ENCODE measurements at regions not wholly inside any gene's neighbourhood (a gene's known extent, or its start where the extent isn't known, plus 50 kb on each side); places are given as distances from the start of the nearest gene placed in this dataset.

DNA sequence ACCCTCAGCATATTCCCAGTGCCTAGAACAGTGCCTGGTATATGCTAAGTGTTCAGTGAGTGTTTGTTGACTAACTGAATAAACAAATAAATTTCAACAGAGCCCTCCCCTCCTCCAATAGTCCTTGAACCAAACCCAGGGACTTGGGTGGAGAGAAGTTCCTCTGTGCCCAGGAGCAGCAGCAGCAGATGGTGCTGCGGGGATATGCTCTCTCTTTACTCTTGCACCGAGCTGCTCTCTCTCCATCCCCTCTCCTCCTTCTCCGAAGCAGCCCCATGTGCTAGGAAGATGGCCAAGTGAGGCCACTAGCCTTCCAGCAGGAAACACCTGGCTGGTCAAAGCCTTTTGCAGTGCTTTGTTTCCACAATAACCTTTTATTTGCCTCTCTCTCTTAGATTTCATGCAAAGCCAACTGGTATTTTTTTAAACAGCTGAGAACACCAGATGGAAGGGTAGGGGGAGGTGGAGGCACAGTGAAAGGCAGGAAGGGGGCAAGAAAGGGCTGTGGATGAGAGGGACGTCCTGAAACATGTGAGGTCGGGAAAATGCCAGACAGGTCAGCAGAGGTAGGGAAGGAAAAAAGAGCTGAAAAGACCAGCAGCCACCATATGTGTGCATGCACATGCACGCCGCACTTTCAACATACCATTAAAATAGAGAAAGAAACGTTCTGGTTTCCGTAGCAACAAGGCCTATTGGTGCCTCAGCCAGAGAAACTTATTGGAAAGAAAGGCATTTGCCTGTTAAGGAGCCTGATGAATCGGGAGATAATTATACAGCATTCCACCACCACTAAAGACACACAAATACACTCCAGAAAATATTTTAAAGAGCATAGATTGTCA lies 78.9 kb downstream of the EMP1 start:
- CTCF ChIA-PET = interaction anchor here (0.7 to 7.2 kb wide), 4 partner anchors 9 to 260 kb away, joined by 3 to 66 read pairs (median 3); no protein-coding TSS in a partner anchor
- no peak overlapping the region for H2AFZ ChIP-seq (ENCODE audit: low read depth)
- no peaks in the 10 kb centered on the region for H3K79me2 ChIP-seq (ENCODE audit: insufficient read depth)
- H3K9me2 ChIP-seq = no peaks in the 10 kb centered on the region
- no peak overlapping the region for H3K27ac ChIP-seq (ENCODE audit: low read depth in 2 of 2, low read length in 1 of 2)
- POLR2A ChIA-PET = no interaction called here
- peaks cover 66% of the 10 kb centered on the region; the same call in 1 of the 2 replicates for H3K27me3 ChIP-seq (ENCODE audit: insufficient read depth)
- H3K4me2 ChIP-seq = no peak overlapping the region
- H4K20me1 ChIP-seq (ENCODE audit: insufficient read depth) = no peaks in the 10 kb centered on the region
- H3F3A ChIP-seq (replicated peaks; ENCODE audit: insufficient read depth) = no peaks in the 10 kb centered on the region
- no peak for DNase-seq
- no peaks in the 10 kb centered on the region for H3K9me3 ChIP-seq
- WGBS (ENCODE audit: low lambda C conversion rate) = 37% methylated on average over 10 of the region's 10 CpGs
- no peak overlapping the region for H3K9ac ChIP-seq
- H3K4me3 ChIP-seq (ENCODE audit: low read depth in 2 of 2, low read length in 1 of 2) = no peak overlapping the region
- peaks cover 0 to 4% of the 10 kb centered on the region in 2 experiments; a peak in 1 of 4 replicates for H3K4me1 ChIP-seq (ENCODE audit: control insufficient read depth in 1 of 2, insufficient read depth in 2 of 2, low read depth in 1 of 2, low read length in 1 of 2)
- TF ChIP-seq YY1 (IDR thresholded peaks at IDR 0.05; ENCODE audit: low read depth) (no peak), RFX5 (IDR thresholded peaks at IDR 0.05; ENCODE audit: low read length) (no peak), FOXJ3 (CRISPR knock-in tag; IDR thresholded peaks at IDR 0.05) (no peak), MEF2A (IDR thresholded peaks at IDR 0.05; ENCODE audit: borderline replicate concordance, low read depth) (no peak), RCOR1 (IDR thresholded peaks at IDR 0.05; ENCODE audit: low read length) (no peak), EP300 (IDR thresholded peaks at IDR 0.05; ENCODE audit: borderline replicate concordance in 1 of 2, low read depth in 1 of 2, low read length in 1 of 2) (no peak), FOSL2 (IDR thresholded peaks at IDR 0.05; ENCODE audit: borderline replicate concordance, low read depth) (no peak), TCF12 (IDR thresholded peaks at IDR 0.05) (no peak), REST (IDR thresholded peaks at IDR 0.05; ENCODE audit: low read depth, low read length) (no peak), CHD2 (IDR thresholded peaks at IDR 0.05; ENCODE audit: low read length, partially characterized antibody) (no peak), POLR2AphosphoS5 (IDR thresholded peaks at IDR 0.05; ENCODE audit: low read depth, low read length) (no peak), NRF1 (IDR thresholded peaks at IDR 0.05; ENCODE audit: low read depth, low read length) (no peak), GABPA (IDR thresholded peaks at IDR 0.05; ENCODE audit: low read depth) (no peak), NFIC (IDR thresholded peaks at IDR 0.05; ENCODE audit: borderline replicate concordance) (no peak)
- TF ChIP-seq, protein P1, sequence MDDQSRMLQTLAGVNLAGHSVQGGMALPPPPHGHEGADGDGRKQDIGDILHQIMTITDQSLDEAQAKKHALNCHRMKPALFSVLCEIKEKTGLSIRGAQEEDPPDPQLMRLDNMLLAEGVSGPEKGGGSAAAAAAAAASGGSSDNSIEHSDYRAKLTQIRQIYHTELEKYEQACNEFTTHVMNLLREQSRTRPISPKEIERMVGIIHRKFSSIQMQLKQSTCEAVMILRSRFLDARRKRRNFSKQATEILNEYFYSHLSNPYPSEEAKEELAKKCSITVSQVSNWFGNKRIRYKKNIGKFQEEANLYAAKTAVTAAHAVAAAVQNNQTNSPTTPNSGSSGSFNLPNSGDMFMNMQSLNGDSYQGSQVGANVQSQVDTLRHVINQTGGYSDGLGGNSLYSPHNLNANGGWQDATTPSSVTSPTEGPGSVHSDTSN (IDR thresholded peaks at IDR 0.05) = no peak
- TF ChIP-seq, protein P2, sequence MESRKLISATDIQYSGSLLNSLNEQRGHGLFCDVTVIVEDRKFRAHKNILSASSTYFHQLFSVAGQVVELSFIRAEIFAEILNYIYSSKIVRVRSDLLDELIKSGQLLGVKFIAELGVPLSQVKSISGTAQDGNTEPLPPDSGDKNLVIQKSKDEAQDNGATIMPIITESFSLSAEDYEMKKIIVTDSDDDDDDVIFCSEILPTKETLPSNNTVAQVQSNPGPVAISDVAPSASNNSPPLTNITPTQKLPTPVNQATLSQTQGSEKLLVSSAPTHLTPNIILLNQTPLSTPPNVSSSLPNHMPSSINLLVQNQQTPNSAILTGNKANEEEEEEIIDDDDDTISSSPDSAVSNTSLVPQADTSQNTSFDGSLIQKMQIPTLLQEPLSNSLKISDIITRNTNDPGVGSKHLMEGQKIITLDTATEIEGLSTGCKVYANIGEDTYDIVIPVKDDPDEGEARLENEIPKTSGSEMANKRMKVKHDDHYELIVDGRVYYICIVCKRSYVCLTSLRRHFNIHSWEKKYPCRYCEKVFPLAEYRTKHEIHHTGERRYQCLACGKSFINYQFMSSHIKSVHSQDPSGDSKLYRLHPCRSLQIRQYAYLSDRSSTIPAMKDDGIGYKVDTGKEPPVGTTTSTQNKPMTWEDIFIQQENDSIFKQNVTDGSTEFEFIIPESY (IDR thresholded peaks at IDR 0.05; ENCODE audit: borderline replicate concordance, low read depth) = no peak
- TF ChIP-seq, protein P3, sequence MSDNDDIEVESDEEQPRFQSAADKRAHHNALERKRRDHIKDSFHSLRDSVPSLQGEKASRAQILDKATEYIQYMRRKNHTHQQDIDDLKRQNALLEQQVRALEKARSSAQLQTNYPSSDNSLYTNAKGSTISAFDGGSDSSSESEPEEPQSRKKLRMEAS (IDR thresholded peaks at IDR 0.05; ENCODE audit: low read depth) = no peak
- TF ChIP-seq, protein P4, sequence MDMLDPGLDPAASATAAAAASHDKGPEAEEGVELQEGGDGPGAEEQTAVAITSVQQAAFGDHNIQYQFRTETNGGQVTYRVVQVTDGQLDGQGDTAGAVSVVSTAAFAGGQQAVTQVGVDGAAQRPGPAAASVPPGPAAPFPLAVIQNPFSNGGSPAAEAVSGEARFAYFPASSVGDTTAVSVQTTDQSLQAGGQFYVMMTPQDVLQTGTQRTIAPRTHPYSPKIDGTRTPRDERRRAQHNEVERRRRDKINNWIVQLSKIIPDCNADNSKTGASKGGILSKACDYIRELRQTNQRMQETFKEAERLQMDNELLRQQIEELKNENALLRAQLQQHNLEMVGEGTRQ (IDR thresholded peaks at IDR 0.05; ENCODE audit: borderline replicate concordance, low read depth, low read length) = no peak
- TF ChIP-seq, protein P5, sequence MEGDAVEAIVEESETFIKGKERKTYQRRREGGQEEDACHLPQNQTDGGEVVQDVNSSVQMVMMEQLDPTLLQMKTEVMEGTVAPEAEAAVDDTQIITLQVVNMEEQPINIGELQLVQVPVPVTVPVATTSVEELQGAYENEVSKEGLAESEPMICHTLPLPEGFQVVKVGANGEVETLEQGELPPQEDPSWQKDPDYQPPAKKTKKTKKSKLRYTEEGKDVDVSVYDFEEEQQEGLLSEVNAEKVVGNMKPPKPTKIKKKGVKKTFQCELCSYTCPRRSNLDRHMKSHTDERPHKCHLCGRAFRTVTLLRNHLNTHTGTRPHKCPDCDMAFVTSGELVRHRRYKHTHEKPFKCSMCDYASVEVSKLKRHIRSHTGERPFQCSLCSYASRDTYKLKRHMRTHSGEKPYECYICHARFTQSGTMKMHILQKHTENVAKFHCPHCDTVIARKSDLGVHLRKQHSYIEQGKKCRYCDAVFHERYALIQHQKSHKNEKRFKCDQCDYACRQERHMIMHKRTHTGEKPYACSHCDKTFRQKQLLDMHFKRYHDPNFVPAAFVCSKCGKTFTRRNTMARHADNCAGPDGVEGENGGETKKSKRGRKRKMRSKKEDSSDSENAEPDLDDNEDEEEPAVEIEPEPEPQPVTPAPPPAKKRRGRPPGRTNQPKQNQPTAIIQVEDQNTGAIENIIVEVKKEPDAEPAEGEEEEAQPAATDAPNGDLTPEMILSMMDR (IDR thresholded peaks at IDR 0.05) = no peak
- H3K36me3 ChIP-seq (replicated peaks in 1 of 2; ENCODE audit: control insufficient read depth in 1 of 2, insufficient read depth in 2 of 2, low read length in 1 of 2) = no peaks in the 10 kb centered on the region

Data from SK-N-SH (cell line).